NCI-H2196 (cell line): ENCODE measurements at regions not wholly inside any gene's neighbourhood (a gene's known extent, or its start where the extent isn't known, plus 50 kb on each side); places are given as distances from the start of the nearest gene placed in this dataset.
"Not testable (repeated sequence)": the region's sequence is repeated elsewhere in the genome, so short reads cannot be mapped to it uniquely, and the experiment has no call there.

ENCODE experiments used
- DNase-seq: peaks from one replicate; lab custom pipeline; 2025; ENCODE audit not compliant: unreplicated experiment; lab: John Stamatoyannopoulos, UW

- no peak for DNase-seq
Measured at GRCh38 chr2:187986390-187987105, 305.1 kb upstream of the GULP1 start.

GRCh38 chr2:187988348-187988747, 303.3 kb upstream of the GULP1 start:
- DNase-seq, result no peak

- no peak for DNase-seq
Measured at GRCh38 chr2:187989925-187990623, 301.6 kb upstream of the GULP1 start.

GRCh38 chr2:187991389-187991788, 300.3 kb upstream of the GULP1 start:
- no peak for DNase-seq

GRCh38 chr2:187994464-187995331, 297.0 kb upstream of the GULP1 start:
- DNase-seq, result no peak

- no peak for DNase-seq
Measured at GRCh38 chr2:187995556-187995955, 296.1 kb upstream of the GULP1 start.

GRCh38 chr2:187996630-187997029, 295.0 kb upstream of the GULP1 start:
- no peak for DNase-seq

GRCh38 chr2:188000189-188000588, 291.5 kb upstream of the GULP1 start:
- DNase-seq, result no peak

GRCh38 chr2:188003800-188004199, 287.9 kb upstream of the GULP1 start:
- no peak for DNase-seq

- no peak for DNase-seq
Measured at GRCh38 chr2:188013767-188014166, 277.9 kb upstream of the GULP1 start.

- DNase-seq, result no peak
Measured at GRCh38 chr2:188016917-188017316, 274.8 kb upstream of the GULP1 start.

GRCh38 chr2:188022389-188022788, 269.3 kb upstream of the GULP1 start:
- no peak for DNase-seq

- no peak for DNase-seq
Measured at GRCh38 chr2:188023035-188023434, 268.6 kb upstream of the GULP1 start.

GRCh38 chr2:188024811-188025210, 266.9 kb upstream of the GULP1 start:
- no peak for DNase-seq

GRCh38 chr2:188028739-188029138, 262.9 kb upstream of the GULP1 start:
- no peak for DNase-seq

GRCh38 chr2:188032306-188032705, 259.4 kb upstream of the GULP1 start:
- no peak for DNase-seq

GRCh38 chr2:188032786-188033185, 258.9 kb upstream of the GULP1 start:
- no peak for DNase-seq

- DNase-seq, result not testable (repeated sequence)
Measured at GRCh38 chr2:188033240-188033639, 258.4 kb upstream of the GULP1 start.

GRCh38 chr2:188034102-188034501, 257.6 kb upstream of the GULP1 start:
- DNase-seq, result not testable (repeated sequence)

- not testable (repeated sequence) for DNase-seq
Measured at GRCh38 chr2:188035377-188035776, 256.3 kb upstream of the GULP1 start.

- DNase-seq, result not testable (repeated sequence)
Measured at GRCh38 chr2:188036786-188037185, 254.9 kb upstream of the GULP1 start.

GRCh38 chr2:188039307-188039706, 252.4 kb upstream of the GULP1 start:
- DNase-seq, result no peak
